ENCODE measurements at regions not wholly inside any gene's neighbourhood (a gene's known extent, or its start where the extent isn't known, plus 50 kb on each side); places are given as distances from the start of the nearest gene placed in this dataset.

DNA sequence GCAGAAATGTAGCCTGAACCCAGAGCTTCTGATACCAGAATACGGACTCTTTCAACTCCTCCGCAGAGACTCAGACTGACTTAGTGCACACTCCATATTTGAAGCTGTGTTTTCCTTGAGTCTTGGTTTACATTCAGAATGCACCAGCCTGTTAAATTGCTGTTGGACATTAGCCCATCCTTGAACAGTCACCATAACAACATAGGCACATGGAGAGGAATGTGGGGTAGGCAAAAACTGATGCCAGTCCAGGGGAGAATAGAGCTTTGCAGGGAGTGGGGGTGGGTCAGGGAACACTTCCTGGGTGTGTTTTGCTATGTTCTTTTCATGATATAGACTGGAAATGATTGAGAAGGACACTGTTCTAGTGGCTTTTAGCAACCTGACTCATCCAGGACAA lies 76.3 kb upstream of the CACNA1E start:
- no peak for TF ChIP-seq POLR2A (IDR thresholded peaks at IDR 0.05)
- TF ChIP-seq, protein P1, sequence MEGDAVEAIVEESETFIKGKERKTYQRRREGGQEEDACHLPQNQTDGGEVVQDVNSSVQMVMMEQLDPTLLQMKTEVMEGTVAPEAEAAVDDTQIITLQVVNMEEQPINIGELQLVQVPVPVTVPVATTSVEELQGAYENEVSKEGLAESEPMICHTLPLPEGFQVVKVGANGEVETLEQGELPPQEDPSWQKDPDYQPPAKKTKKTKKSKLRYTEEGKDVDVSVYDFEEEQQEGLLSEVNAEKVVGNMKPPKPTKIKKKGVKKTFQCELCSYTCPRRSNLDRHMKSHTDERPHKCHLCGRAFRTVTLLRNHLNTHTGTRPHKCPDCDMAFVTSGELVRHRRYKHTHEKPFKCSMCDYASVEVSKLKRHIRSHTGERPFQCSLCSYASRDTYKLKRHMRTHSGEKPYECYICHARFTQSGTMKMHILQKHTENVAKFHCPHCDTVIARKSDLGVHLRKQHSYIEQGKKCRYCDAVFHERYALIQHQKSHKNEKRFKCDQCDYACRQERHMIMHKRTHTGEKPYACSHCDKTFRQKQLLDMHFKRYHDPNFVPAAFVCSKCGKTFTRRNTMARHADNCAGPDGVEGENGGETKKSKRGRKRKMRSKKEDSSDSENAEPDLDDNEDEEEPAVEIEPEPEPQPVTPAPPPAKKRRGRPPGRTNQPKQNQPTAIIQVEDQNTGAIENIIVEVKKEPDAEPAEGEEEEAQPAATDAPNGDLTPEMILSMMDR (IDR thresholded peaks at IDR 0.05) = no peak

Measured in tibial nerve (tissue), 3 donors.